NCI-H2196 treated with DMSO at 0.1 percent for 48 hours (cell line): ENCODE measurements at regions not wholly inside any gene's neighbourhood (a gene's known extent, or its start where the extent isn't known, plus 50 kb on each side); places are given as distances from the start of the nearest gene placed in this dataset.

Experiments
- DNase-seq: peaks from one replicate; lab custom pipeline; 2025; ENCODE audit not compliant: unreplicated experiment; lab: John Stamatoyannopoulos, UW

GRCh38 chr5:106923409-106923808, 747.3 kb downstream of the EFNA5 start:
- no peak for DNase-seq

- DNase-seq, result no peak
Measured at GRCh38 chr5:106921567-106921966, 749.2 kb downstream of the EFNA5 start.

- DNase-seq, result no peak
Measured at GRCh38 chr5:106910486-106910885, 760.3 kb downstream of the EFNA5 start.

- DNase-seq, result no peak
Measured at GRCh38 chr5:106909716-106910115, 761.0 kb downstream of the EFNA5 start.

- no peak for DNase-seq
Measured at GRCh38 chr5:106907979-106908378, 762.8 kb downstream of the EFNA5 start.

GRCh38 chr5:106906199-106906598, 764.5 kb downstream of the EFNA5 start:
- no peak for DNase-seq

GRCh38 chr5:106894964-106895363, 775.8 kb downstream of the EFNA5 start:
- DNase-seq, result no peak

- no peak for DNase-seq
Measured at GRCh38 chr5:106882035-106882434, 788.7 kb downstream of the EFNA5 start.

- DNase-seq, result no peak
Measured at GRCh38 chr5:106880656-106881055, 790.1 kb downstream of the EFNA5 start.

- DNase-seq, result no peak
Measured at GRCh38 chr5:106877881-106878280, 792.9 kb downstream of the EFNA5 start.

- no peak for DNase-seq
Measured at GRCh38 chr5:106876665-106877194, 794.0 kb downstream of the EFNA5 start.

- no peak for DNase-seq
Measured at GRCh38 chr5:106876298-106876622, 794.5 kb downstream of the EFNA5 start.

- DNase-seq, result no peak
Measured at GRCh38 chr5:106875591-106876297, 795.0 kb downstream of the EFNA5 start.

GRCh38 chr5:106874974-106875373, 795.8 kb downstream of the EFNA5 start:
- no peak for DNase-seq

- DNase-seq, result no peak
Measured at GRCh38 chr5:106874531-106874930, 796.2 kb downstream of the EFNA5 start.

- no peak for DNase-seq
Measured at GRCh38 chr5:106873568-106873967, 797.2 kb downstream of the EFNA5 start.

GRCh38 chr5:106865279-106865678, 805.5 kb downstream of the EFNA5 start:
- no peak for DNase-seq

- no peak for DNase-seq
Measured at GRCh38 chr5:106862450-106863193, 808.1 kb downstream of the EFNA5 start.

- DNase-seq, result no peak
Measured at GRCh38 chr5:106860398-106861044, 810.2 kb downstream of the EFNA5 start.

- DNase-seq, result no peak
Measured at GRCh38 chr5:106858616-106859015, 812.1 kb downstream of the EFNA5 start.

- DNase-seq, result no peak
Measured at GRCh38 chr5:106854922-106855321, 815.8 kb downstream of the EFNA5 start.

- no peak for DNase-seq
Measured at GRCh38 chr5:106854105-106854687, 816.5 kb downstream of the EFNA5 start.
